Keratinocyte (primary cell): ENCODE measurements at regions not wholly inside any gene's neighbourhood (a gene's known extent, or its start where the extent isn't known, plus 50 kb on each side); places are given as distances from the start of the nearest gene placed in this dataset.

Source experiments
- DNase-seq: peaks from one replicate; pipeline ENCODE4 v3.0.0-alpha.2; 2011; ENCODE audit warnings: low read depth, missing footprints, low spot score
- FAIRE-seq: peaks from 2 replicates; lab custom pipeline; 2011; peaks lifted over from hg19 to GRCh38; lab: Jason Lieb, UNC
- H2AFZ ChIP-seq: 2 replicates; pipeline ENCODE4 v1.6.0; 2012; ENCODE audit warnings: low read length, control low read depth, inconsistent platforms; ENCODE audit not compliant: control insufficient read depth
- H3K27ac ChIP-seq: 2 replicates; pipeline ENCODE4 v1.5.1; 2011; ENCODE audit warnings: low read length; ENCODE audit not compliant: control insufficient read depth, insufficient read depth
- H3K27me3 ChIP-seq: 3 replicates; pipeline ENCODE4 v1.6.0; 2011; ENCODE audit warnings: low read length; ENCODE audit not compliant: control insufficient read depth, insufficient read depth; ENCODE audit errors: extremely low read depth
- H3K36me3 ChIP-seq, 2 experiments: 2 replicates in 1 of 2; 3 replicates in 1 of 2; pipeline ENCODE4 v1.5.1; 2011; ENCODE audit warnings: low read length in 2 of 2, mild to moderate bottlenecking in 1 of 2; ENCODE audit not compliant: control insufficient read depth in 2 of 2, insufficient read depth in 2 of 2; ENCODE audit errors: extremely low read depth in 1 of 2
- H3K4me1 ChIP-seq: 3 replicates; pipeline ENCODE4 v1.5.1; 2011; ENCODE audit warnings: low read length; ENCODE audit not compliant: control insufficient read depth, insufficient read depth; ENCODE audit errors: extremely low read depth
- H3K4me2 ChIP-seq: 3 replicates; pipeline ENCODE4 v1.6.0; 2011; ENCODE audit warnings: low read depth, low read length; ENCODE audit not compliant: control insufficient read depth, insufficient read depth; ENCODE audit errors: extremely low read depth
- H3K4me3 ChIP-seq, 3 experiments: fragments of 200-600 bp in 1 of 3; sonication (generic) in 1 of 3; 2 replicates in 2 of 3; 3 replicates in 1 of 3; pipeline ENCODE4 v1.5.1; 2011 to 2016; ENCODE audit warnings: low read length in 3 of 3, mild to moderate bottlenecking in 3 of 3, control low read depth in 2 of 3, inconsistent platforms in 1 of 3, low read depth in 1 of 3, mixed read lengths in 1 of 3, mixed run types in 1 of 3, moderate library complexity in 1 of 3; ENCODE audit not compliant: control insufficient read depth in 2 of 3, insufficient read depth in 2 of 3; ENCODE audit errors: extremely low read depth in 1 of 3
- H3K79me2 ChIP-seq: 2 replicates; pipeline ENCODE4 v1.6.0; 2012; ENCODE audit warnings: low read length; ENCODE audit not compliant: control insufficient read depth, insufficient read depth
- H3K9ac ChIP-seq: 3 replicates; pipeline ENCODE4 v1.6.0; 2011; ENCODE audit warnings: low read length; ENCODE audit not compliant: control insufficient read depth, insufficient read depth; ENCODE audit errors: extremely low read depth
- H3K9me1 ChIP-seq: 3 replicates; pipeline ENCODE4 v1.6.0; 2011; ENCODE audit warnings: low read length; ENCODE audit not compliant: control insufficient read depth, insufficient read depth; ENCODE audit errors: extremely low read depth
- H3K9me3 ChIP-seq: 2 replicates; pipeline ENCODE4 v1.5.1; 2012; ENCODE audit warnings: low read depth, low read length; ENCODE audit not compliant: control insufficient read depth
- H4K20me1 ChIP-seq: 3 replicates; pipeline ENCODE4 v1.6.0; 2011; ENCODE audit warnings: low read length; ENCODE audit not compliant: control insufficient read depth, insufficient read depth; ENCODE audit errors: extremely low read depth
- CTCF ChIP-seq, 3 experiments: IDR thresholded peaks in 1 of 3; conservative IDR thresholded peaks in 1 of 3; optimal IDR thresholded peaks in 1 of 3; 2 replicates in 2 of 3; 3 replicates in 1 of 3; pipeline versions ENCODE3 to v1.5.1; 2011; ENCODE audit warnings: low read length in 3 of 3, mild to moderate bottlenecking in 3 of 3, moderate library complexity in 2 of 3, control low read depth in 1 of 3, inconsistent platforms in 1 of 3; ENCODE audit not compliant: insufficient read depth in 2 of 3; ENCODE audit errors: extremely low read depth in 1 of 3
- EZH2 ChIP-seq: IDR thresholded peaks from one replicate; pipeline ENCODE4 v1.6.1; 2012; ENCODE audit warnings: inconsistent platforms, mild to moderate bottlenecking, low read length, moderate library complexity
- dilution Hi-C: fragments of 300-500 bp; cut with MboI; formaldehyde crosslinking; loops from one replicate; pipeline ENCODE4 v1.7.0; 2020; ENCODE audit warnings: low sequenced_read_pairs; ENCODE audit not compliant: extremely low pct_ligation_motif_present

DNA sequence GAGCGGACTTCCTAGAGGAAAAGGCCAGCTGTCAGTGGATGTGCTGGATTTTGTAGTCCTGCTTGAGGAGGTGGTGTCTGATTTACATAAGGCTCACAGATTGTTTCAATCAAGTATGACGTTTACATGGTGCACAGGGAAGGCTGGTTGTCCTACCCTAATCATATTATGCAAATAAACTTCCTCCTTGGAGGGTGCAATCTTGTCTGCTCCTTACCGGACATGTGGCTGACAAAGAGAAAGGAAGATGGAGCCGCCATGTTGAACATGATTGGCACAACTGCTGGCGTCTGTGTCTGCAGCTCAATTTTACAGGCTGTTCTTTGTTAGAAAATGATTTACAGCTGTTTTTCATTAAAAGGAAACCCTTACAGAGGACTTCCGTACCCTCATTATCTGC lies 1656.1 kb downstream of the KCNT2 start:
- DNase-seq = no peak
- Histone ChIP-seq H3K27ac (no peak overlapping the region), H3K4me3 (no peak overlapping the region), H3K4me2 (no peak overlapping the region), H3K79me2 (no peaks in the 10 kb centered on the region), H3K4me1 (no peaks in the 10 kb centered on the region), H3K9ac (no peak overlapping the region), H3K27me3 (no peaks in the 10 kb centered on the region), H2AFZ (no peak overlapping the region), H4K20me1 (no peaks in the 10 kb centered on the region), H3K36me3 (no peaks in the 10 kb centered on the region), H3K9me1 (no peaks in the 10 kb centered on the region), H3K9me3 (no peaks in the 10 kb centered on the region)
- FAIRE-seq = no peak
- TF ChIP-seq CTCF (optimal IDR thresholded peaks at IDR 0.05 in 1 of 3, IDR thresholded peaks at IDR 0.05 in 1 of 3, conservative IDR thresholded peaks at IDR 0.05 in 1 of 3; ENCODE audit: extremely low read depth in 1 of 3, insufficient read depth in 2 of 3, low read length in 3 of 3) (no peak), EZH2 (no peak)
- dilution Hi-C loops = no loop called here

DNA sequence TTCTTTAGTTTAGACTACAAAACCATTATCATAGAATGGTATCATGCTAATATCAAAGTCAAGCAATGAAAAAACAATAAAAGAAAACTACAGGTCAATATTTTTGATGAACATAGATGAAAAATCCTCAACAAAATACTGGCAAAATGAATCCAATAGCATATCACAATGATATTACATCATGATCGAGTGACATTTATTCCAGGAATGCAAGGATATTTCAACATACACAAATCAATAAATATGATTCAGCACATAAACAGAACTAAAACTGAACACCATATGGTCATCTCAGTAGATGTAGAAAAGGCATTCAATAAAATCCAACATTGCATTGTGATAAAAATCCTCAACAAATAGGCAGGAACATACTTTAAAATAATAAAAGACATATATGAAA lies 1657.7 kb downstream of the KCNT2 start:
- H2AFZ ChIP-seq = no peak overlapping the region
- no peaks in the 10 kb centered on the region for H3K27me3 ChIP-seq
- H3K9ac ChIP-seq = no peak overlapping the region
- dilution Hi-C loops = no loop called here
- no peaks in the 10 kb centered on the region for H3K4me1 ChIP-seq
- TF ChIP-seq EZH2 (no peak), CTCF (optimal IDR thresholded peaks at IDR 0.05 in 1 of 3, IDR thresholded peaks at IDR 0.05 in 1 of 3, conservative IDR thresholded peaks at IDR 0.05 in 1 of 3; ENCODE audit: extremely low read depth in 1 of 3, insufficient read depth in 2 of 3, low read length in 3 of 3) (no peak)
- no peak overlapping the region for H3K4me3 ChIP-seq
- FAIRE-seq (no peak), DNase-seq (no peak)
- no peaks in the 10 kb centered on the region for H3K9me1 ChIP-seq
- H3K9me3 ChIP-seq = no peaks in the 10 kb centered on the region
- no peak overlapping the region for H3K4me2 ChIP-seq
- no peak overlapping the region for H3K27ac ChIP-seq
- H4K20me1 ChIP-seq = no peaks in the 10 kb centered on the region
- H3K36me3 ChIP-seq = no peaks in the 10 kb centered on the region
- H3K79me2 ChIP-seq = no peaks in the 10 kb centered on the region
